DND-41 (cell line): ENCODE measurements at regions not wholly inside any gene's neighbourhood (a gene's known extent, or its start where the extent isn't known, plus 50 kb on each side); places are given as distances from the start of the nearest gene placed in this dataset.
A peak's percentile ranks its signal among the peaks of the same experiment; 100 is the strongest.

ENCODE experiments used
- ATAC-seq: fragments of 200-7000 bp; cut with Tn5 transposase; 3 replicates; pipeline ENCODE4 v1.9.1; 2021; ENCODE audit warnings: low read depth; ENCODE audit not compliant: insufficient read depth
- DNase-seq: peaks from one replicate; pipeline ENCODE4 v3.0.0-alpha.2; 2020
- H2AFZ ChIP-seq: 2 replicates; pipeline ENCODE4 v1.6.0; 2012; ENCODE audit warnings: low read depth, low read length
- H3K27ac ChIP-seq: 2 replicates; pipeline ENCODE4 v1.5.1; 2012; ENCODE audit warnings: low read length, inconsistent platforms
- H3K27me3 ChIP-seq: fragments of 200-600 bp; sonication (generic); 2 replicates; pipeline ENCODE4 v1.6.0; 2012; ENCODE audit warnings: low read length, mild to moderate bottlenecking, inconsistent platforms; ENCODE audit not compliant: insufficient read depth, poor library complexity
- H3K36me3 ChIP-seq: 2 replicates; pipeline ENCODE4 v1.5.1; 2012; ENCODE audit warnings: low read length, inconsistent platforms; ENCODE audit not compliant: insufficient read depth
- H3K4me1 ChIP-seq: 2 replicates; pipeline ENCODE4 v1.5.1; 2012; ENCODE audit warnings: mild to moderate bottlenecking, low read length; ENCODE audit not compliant: insufficient read depth
- H3K4me2 ChIP-seq: 2 replicates; pipeline ENCODE4 v1.6.0; 2012; ENCODE audit warnings: mild to moderate bottlenecking, moderate library complexity, low read length, inconsistent platforms; ENCODE audit not compliant: insufficient read depth
- H3K4me3 ChIP-seq, 2 experiments: fragments of 200-600 bp in 1 of 2; shearing (Covaris generic) in 1 of 2; 2 replicates each; pipeline ENCODE4 v1.5.1; 2012 to 2016; ENCODE audit warnings: inconsistent platforms in 2 of 2, low read length in 2 of 2, mild to moderate bottlenecking in 2 of 2, low read depth in 1 of 2, moderate library complexity in 1 of 2
- H3K79me2 ChIP-seq: 2 replicates; pipeline ENCODE4 v1.6.0; 2012; ENCODE audit warnings: low read length, inconsistent platforms; ENCODE audit not compliant: insufficient read depth
- H3K9ac ChIP-seq: 2 replicates; pipeline ENCODE4 v1.6.0; 2012; ENCODE audit warnings: low read depth, mild to moderate bottlenecking, inconsistent platforms, low read length, moderate library complexity
- H3K9me3 ChIP-seq: 2 replicates; pipeline ENCODE4 v1.5.1; 2012; ENCODE audit warnings: low read length, moderate library complexity, mild to moderate bottlenecking, inconsistent platforms; ENCODE audit not compliant: insufficient read depth, severe bottlenecking
- H4K20me1 ChIP-seq: 2 replicates; pipeline ENCODE4 v1.6.0; 2012; ENCODE audit warnings: low read length; ENCODE audit not compliant: insufficient read depth
- CTCF ChIP-seq: IDR thresholded peaks from 2 replicates; pipeline ENCODE4 v1.5.1; 2012; ENCODE audit warnings: borderline replicate concordance, low read length, moderate library complexity, mild to moderate bottlenecking; ENCODE audit not compliant: poor library complexity, severe bottlenecking; ENCODE audit errors: extremely low read depth
- EZH2 ChIP-seq: IDR thresholded peaks from 3 replicates; pipeline ENCODE4 v1.6.1; 2012; ENCODE audit warnings: borderline replicate concordance, low read depth, mild to moderate bottlenecking, moderate library complexity, low read length, inconsistent platforms; ENCODE audit not compliant: severe bottlenecking

- Histone ChIP-seq H3K9ac (no peak overlapping the region), H2AFZ (no peak overlapping the region), H3K9me3 (no peaks in the 10 kb centered on the region), H3K4me3 (no peak overlapping the region), H3K79me2 (no peaks in the 10 kb centered on the region), H3K27me3 (no peaks in the 10 kb centered on the region), H3K36me3 (no peaks in the 10 kb centered on the region), H3K27ac (no peak overlapping the region), H3K4me2 (no peak overlapping the region), H3K4me1 (peaks cover 30% of the 10 kb centered on the region), H4K20me1 (no peaks in the 10 kb centered on the region)
- DNase-seq = no peak
- no peak for ATAC-seq
- TF ChIP-seq CTCF (no peak), EZH2 (no peak)
Measured at GRCh38 chr3:34256791-34257190, 458.4 kb downstream of the PDCD6IP start.

- H3K9me3 ChIP-seq = no peaks in the 10 kb centered on the region
- H3K9ac ChIP-seq = no peak overlapping the region
- no peaks in the 10 kb centered on the region for H4K20me1 ChIP-seq
- peaks cover 41% of the 10 kb centered on the region for H3K4me1 ChIP-seq
- H2AFZ ChIP-seq = no peak overlapping the region
- no peak for TF ChIP-seq EZH2
- no peak for TF ChIP-seq CTCF
- no peak overlapping the region for H3K4me2 ChIP-seq
- H3K36me3 ChIP-seq = no peaks in the 10 kb centered on the region
- no peak overlapping the region for H3K27ac ChIP-seq
- ATAC-seq = no peak
- no peak overlapping the region for H3K4me3 ChIP-seq
- H3K27me3 ChIP-seq = no peaks in the 10 kb centered on the region
- no peak for DNase-seq
- H3K79me2 ChIP-seq = no peaks in the 10 kb centered on the region
Measured at GRCh38 chr3:34258271-34258998, 460.0 kb downstream of the PDCD6IP start.

- Histone ChIP-seq H2AFZ (peak overlapping the region; percentile 34), H3K9me3 (no peaks in the 10 kb centered on the region), H3K79me2 (no peaks in the 10 kb centered on the region), H3K9ac (no peak overlapping the region), H4K20me1 (no peaks in the 10 kb centered on the region), H3K27ac (peak overlapping the region; percentile 38), H3K36me3 (no peaks in the 10 kb centered on the region), H3K4me2 (no peak overlapping the region), H3K4me1 (peaks cover 41% of the 10 kb centered on the region), H3K4me3 (no peak overlapping the region), H3K27me3 (no peaks in the 10 kb centered on the region)
- TF ChIP-seq EZH2 = no peak
- peak; percentile 76 for TF ChIP-seq CTCF
- ATAC-seq (peak; percentile 77), DNase-seq (peak; percentile 73)
Measured at GRCh38 chr3:34260271-34261000, 462.0 kb downstream of the PDCD6IP start.
